GM23338 (cell line): ENCODE measurements at regions not wholly inside any gene's neighbourhood (a gene's known extent, or its start where the extent isn't known, plus 50 kb on each side); places are given as distances from the start of the nearest gene placed in this dataset.

Source experiments
- ATAC-seq: fragments of 200-7000 bp; cut with Tn5 transposase; 3 replicates; pipeline ENCODE4 v1.9.1; 2020
- DNase-seq: peaks from one replicate; pipeline ENCODE4 v3.0.0-alpha.2; 2015; ENCODE audit warnings: low spot score
- H2AFZ ChIP-seq: fragments of 200-600 bp; sonication (generic); 2 replicates; pipeline ENCODE4 v1.8.0; 2016; ENCODE audit warnings: antibody characterized with exemption, mild to moderate bottlenecking, moderate library complexity
- H3F3A ChIP-seq: fragments of 200-600 bp; sonication (generic); replicated peaks from 2 replicates; pipeline ENCODE4 v1.8.0; 2017; ENCODE audit warnings: antibody characterized with exemption, mixed run types, low read depth
- H3K27ac ChIP-seq: fragments of 200-600 bp; sonication (generic); 2 replicates; pipeline ENCODE4 v1.6.1; 2016; ENCODE audit warnings: low read depth
- H3K27me3 ChIP-seq: fragments of 200-600 bp; sonication (generic); 2 replicates; pipeline ENCODE4 v1.8.0; 2016; ENCODE audit warnings: mild to moderate bottlenecking, mixed run types, moderate library complexity; ENCODE audit not compliant: insufficient read depth
- H3K36me3 ChIP-seq: fragments of 200-600 bp; sonication (generic); 2 replicates; pipeline ENCODE4 v1.8.0; 2016; ENCODE audit warnings: mild to moderate bottlenecking; ENCODE audit not compliant: insufficient read depth
- H3K4me1 ChIP-seq: fragments of 200-600 bp; sonication (generic); 2 replicates; pipeline ENCODE4 v1.8.0; 2016; ENCODE audit warnings: mild to moderate bottlenecking, moderate library complexity; ENCODE audit not compliant: insufficient read depth
- H3K4me2 ChIP-seq: fragments of 200-600 bp; sonication (generic); 2 replicates; pipeline ENCODE4 v1.7.1; 2017; ENCODE audit warnings: mixed run types
- H3K4me3 ChIP-seq: fragments of 200-600 bp; sonication (generic); 2 replicates; pipeline ENCODE4 v1.6.1; 2016; ENCODE audit warnings: mixed run types
- H3K79me2 ChIP-seq: fragments of 200-600 bp; sonication (generic); replicated peaks from 2 replicates; pipeline ENCODE4 v1.8.0; 2017; ENCODE audit warnings: mild to moderate bottlenecking; ENCODE audit not compliant: insufficient read depth
- H3K9me2 ChIP-seq: fragments of 200-600 bp; sonication (generic); 2 replicates; pipeline ENCODE4 v1.8.0; 2017; ENCODE audit not compliant: insufficient read depth
- H4K20me1 ChIP-seq: fragments of 200-600 bp; sonication (generic); replicated peaks from 2 replicates; pipeline ENCODE4 v1.8.0; 2017; ENCODE audit warnings: mild to moderate bottlenecking; ENCODE audit not compliant: insufficient read depth
- H3K27ac Mint-ChIP-seq: 2 replicates; pipeline ENCODE4 v1.8.0; 2020; ENCODE audit warnings: inconsistent platforms, mild to moderate bottlenecking, moderate library complexity, mixed read lengths
- H3K27me3 Mint-ChIP-seq: 3 replicates; pipeline ENCODE4 v1.8.0; 2022; ENCODE audit warnings: low read depth, mild to moderate bottlenecking, moderate library complexity, mixed read lengths, inconsistent platforms; ENCODE audit not compliant: insufficient read depth, poor library complexity
- H3K36me3 Mint-ChIP-seq: 3 replicates; pipeline ENCODE4 v1.8.0; 2021; ENCODE audit warnings: low read depth, mild to moderate bottlenecking, inconsistent platforms, moderate library complexity, mixed read lengths
- H3K4me1 Mint-ChIP-seq: 3 replicates; pipeline ENCODE4 v1.8.0; 2020; ENCODE audit warnings: mild to moderate bottlenecking, inconsistent platforms, mixed read lengths
- H3K4me3 Mint-ChIP-seq: 3 replicates; pipeline ENCODE4 v1.8.0; 2021; ENCODE audit warnings: moderate library complexity, mild to moderate bottlenecking, inconsistent platforms, mixed read lengths
- H3K9me3 Mint-ChIP-seq: 3 replicates; pipeline ENCODE4 v1.8.0; 2020; ENCODE audit warnings: moderate library complexity, mild to moderate bottlenecking, inconsistent platforms, mixed read lengths
- CREB1 ChIP-seq: fragments of 250-450 bp; sonication (Bioruptor Pico); IDR thresholded peaks from 2 replicates; pipeline ENCODE4 v1.5.0; 2020; ENCODE audit warnings: low read depth, mild to moderate bottlenecking, moderate library complexity
- EZH2 ChIP-seq: fragments of 200-600 bp; sonication (generic); IDR thresholded peaks from one replicate; pipeline ENCODE4 v1.8.0; 2017; ENCODE audit warnings: antibody characterized with exemption, mild to moderate bottlenecking, low read depth; ENCODE audit not compliant: unreplicated experiment
- EZH2phosphoT487 ChIP-seq: fragments of 200-600 bp; sonication (generic); IDR thresholded peaks from one replicate; pipeline ENCODE4 v1.8.1; 2018; ENCODE audit warnings: antibody characterized with exemption; ENCODE audit not compliant: unreplicated experiment
- JUNB ChIP-seq: IDR thresholded peaks from one replicate; pipeline ENCODE4 v1.6.1; 2016; ENCODE audit warnings: antibody characterized with exemption; ENCODE audit not compliant: unreplicated experiment
- NANOG ChIP-seq: IDR thresholded peaks from 2 replicates; pipeline ENCODE4 v1.6.1; 2016; ENCODE audit warnings: antibody characterized with exemption, borderline replicate concordance
- POLR2AphosphoS5 ChIP-seq: IDR thresholded peaks from 2 replicates; pipeline ENCODE4 v1.6.1; 2016; ENCODE audit warnings: antibody characterized with exemption, low read depth
- TF ChIP-seq, protein P1 (sequence below): IDR thresholded peaks from 2 replicates; pipeline ENCODE4 v1.6.1; 2016; ENCODE audit warnings: antibody characterized with exemption
- TF ChIP-seq, protein P2 (sequence below): IDR thresholded peaks from one replicate; pipeline ENCODE4 v1.6.1; 2018; ENCODE audit warnings: antibody characterized with exemption; ENCODE audit not compliant: unreplicated experiment

DNA sequence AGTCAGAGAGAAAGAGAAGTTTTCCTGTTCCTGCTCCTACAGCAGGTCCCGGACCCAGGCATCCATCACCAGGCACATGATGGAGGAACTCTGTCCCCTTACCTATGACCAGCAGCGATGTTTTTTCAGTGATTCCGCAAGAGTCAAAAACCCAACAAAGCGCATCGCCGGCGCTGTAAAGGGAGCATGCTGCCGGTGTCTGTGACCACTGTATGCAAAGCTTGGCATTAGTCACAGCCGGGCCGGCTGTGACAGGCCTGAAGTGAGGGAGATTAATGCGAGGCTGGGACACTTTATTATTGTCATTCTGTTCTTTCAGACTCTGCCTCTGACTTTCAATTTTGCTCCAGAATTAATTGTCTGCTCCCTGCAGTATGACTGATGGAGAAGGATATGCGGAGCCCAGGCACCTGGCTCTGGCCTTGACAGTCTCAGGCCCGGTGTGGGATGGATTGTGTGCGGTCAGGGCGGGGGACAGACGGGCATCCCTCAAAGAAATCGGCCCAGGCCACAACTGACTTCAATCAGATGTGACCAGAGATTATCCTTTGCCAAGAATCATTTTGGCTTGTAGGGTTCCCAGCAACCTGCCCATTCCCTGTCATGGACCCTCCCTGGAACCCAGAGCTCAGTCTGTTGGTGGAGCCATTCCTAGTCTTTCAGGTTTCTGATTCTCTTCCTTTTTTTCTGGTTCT is 462.0 kb upstream of the ZNF507 start:
- no peaks in the 10 kb centered on the region for H3K79me2 ChIP-seq
- ATAC-seq (no peak), DNase-seq (no peak)
- H2AFZ ChIP-seq = no peak overlapping the region
- no peak overlapping the region for H3K27ac Mint-ChIP-seq
- no peaks in the 10 kb centered on the region for H3K27me3 ChIP-seq
- H3K4me2 ChIP-seq = no peak overlapping the region
- H3K9me2 ChIP-seq = 0 out of 2 replicates have a peak, but pooled peaks cover 8% of the 10 kb centered on the region
- H3K36me3 Mint-ChIP-seq = no peaks in the 10 kb centered on the region
- H3K27me3 Mint-ChIP-seq = peaks cover 2% of the 10 kb centered on the region
- no peak for TF ChIP-seq JUNB
- TF ChIP-seq, protein P1, sequence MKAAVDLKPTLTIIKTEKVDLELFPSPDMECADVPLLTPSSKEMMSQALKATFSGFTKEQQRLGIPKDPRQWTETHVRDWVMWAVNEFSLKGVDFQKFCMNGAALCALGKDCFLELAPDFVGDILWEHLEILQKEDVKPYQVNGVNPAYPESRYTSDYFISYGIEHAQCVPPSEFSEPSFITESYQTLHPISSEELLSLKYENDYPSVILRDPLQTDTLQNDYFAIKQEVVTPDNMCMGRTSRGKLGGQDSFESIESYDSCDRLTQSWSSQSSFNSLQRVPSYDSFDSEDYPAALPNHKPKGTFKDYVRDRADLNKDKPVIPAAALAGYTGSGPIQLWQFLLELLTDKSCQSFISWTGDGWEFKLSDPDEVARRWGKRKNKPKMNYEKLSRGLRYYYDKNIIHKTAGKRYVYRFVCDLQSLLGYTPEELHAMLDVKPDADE = no peak
- no peak for TF ChIP-seq POLR2AphosphoS5
- no peak for TF ChIP-seq NANOG
- TF ChIP-seq, protein P2, sequence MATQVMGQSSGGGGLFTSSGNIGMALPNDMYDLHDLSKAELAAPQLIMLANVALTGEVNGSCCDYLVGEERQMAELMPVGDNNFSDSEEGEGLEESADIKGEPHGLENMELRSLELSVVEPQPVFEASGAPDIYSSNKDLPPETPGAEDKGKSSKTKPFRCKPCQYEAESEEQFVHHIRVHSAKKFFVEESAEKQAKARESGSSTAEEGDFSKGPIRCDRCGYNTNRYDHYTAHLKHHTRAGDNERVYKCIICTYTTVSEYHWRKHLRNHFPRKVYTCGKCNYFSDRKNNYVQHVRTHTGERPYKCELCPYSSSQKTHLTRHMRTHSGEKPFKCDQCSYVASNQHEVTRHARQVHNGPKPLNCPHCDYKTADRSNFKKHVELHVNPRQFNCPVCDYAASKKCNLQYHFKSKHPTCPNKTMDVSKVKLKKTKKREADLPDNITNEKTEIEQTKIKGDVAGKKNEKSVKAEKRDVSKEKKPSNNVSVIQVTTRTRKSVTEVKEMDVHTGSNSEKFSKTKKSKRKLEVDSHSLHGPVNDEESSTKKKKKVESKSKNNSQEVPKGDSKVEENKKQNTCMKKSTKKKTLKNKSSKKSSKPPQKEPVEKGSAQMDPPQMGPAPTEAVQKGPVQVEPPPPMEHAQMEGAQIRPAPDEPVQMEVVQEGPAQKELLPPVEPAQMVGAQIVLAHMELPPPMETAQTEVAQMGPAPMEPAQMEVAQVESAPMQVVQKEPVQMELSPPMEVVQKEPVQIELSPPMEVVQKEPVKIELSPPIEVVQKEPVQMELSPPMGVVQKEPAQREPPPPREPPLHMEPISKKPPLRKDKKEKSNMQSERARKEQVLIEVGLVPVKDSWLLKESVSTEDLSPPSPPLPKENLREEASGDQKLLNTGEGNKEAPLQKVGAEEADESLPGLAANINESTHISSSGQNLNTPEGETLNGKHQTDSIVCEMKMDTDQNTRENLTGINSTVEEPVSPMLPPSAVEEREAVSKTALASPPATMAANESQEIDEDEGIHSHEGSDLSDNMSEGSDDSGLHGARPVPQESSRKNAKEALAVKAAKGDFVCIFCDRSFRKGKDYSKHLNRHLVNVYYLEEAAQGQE = no peak
- TF ChIP-seq CREB1 = no peak
- peaks cover 10% of the 10 kb centered on the region; the same call in 2 of the 3 replicates for H3K4me1 Mint-ChIP-seq
- no peaks in the 10 kb centered on the region for H4K20me1 ChIP-seq
- no peaks in the 10 kb centered on the region for H3K36me3 ChIP-seq
- no peak overlapping the region for H3K27ac ChIP-seq
- H3K4me3 Mint-ChIP-seq = no peak overlapping the region
- no peaks in the 10 kb centered on the region for H3K4me1 ChIP-seq
- H3K4me3 ChIP-seq = no peak overlapping the region
- no peaks in the 10 kb centered on the region for H3F3A ChIP-seq
- no peaks in the 10 kb centered on the region; the same call in 2 of the 3 replicates for H3K9me3 Mint-ChIP-seq

DNA sequence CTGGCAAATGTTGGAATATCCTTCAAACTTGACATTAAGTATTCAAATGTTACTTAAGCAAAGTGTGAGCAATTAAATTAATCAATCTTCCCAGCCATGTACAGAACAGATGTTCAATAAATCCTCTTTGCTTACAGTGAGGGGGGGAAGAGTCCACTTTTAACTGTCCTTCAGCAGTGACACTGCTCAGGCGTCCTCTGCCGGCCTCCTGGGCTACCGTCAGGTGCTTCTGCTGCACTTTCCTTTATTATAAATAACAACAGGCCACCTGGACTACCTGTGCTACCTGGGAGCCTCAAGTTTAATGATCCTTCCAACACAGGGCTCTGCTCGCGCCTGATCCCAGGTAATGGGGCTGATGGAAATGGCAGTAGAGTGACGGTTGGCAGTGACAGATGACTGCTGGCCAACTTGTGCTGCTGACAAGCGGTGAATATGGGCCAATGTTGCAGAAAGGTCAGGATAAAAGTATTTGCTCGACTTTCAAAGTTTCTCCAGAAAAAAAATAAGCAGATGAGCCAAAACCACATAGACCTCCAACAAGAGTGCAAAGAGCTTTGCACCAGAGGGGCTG is 460.0 kb upstream of the ZNF507 start:
- H3F3A ChIP-seq = no peaks in the 10 kb centered on the region
- no peak overlapping the region for H2AFZ ChIP-seq
- no peak overlapping the region for H3K4me3 ChIP-seq
- Mint-ChIP-seq H3K27ac (no peak overlapping the region), H3K4me3 (no peak overlapping the region), H3K4me1 (peaks cover 6% of the 10 kb centered on the region; the same call in 2 of the 3 replicates), H3K36me3 (no peaks in the 10 kb centered on the region), H3K9me3 (no peaks in the 10 kb centered on the region; the same call in 2 of the 3 replicates), H3K27me3 (peaks cover 4% of the 10 kb centered on the region)
- no peak overlapping the region for H3K27ac ChIP-seq
- no peak for ATAC-seq
- H4K20me1 ChIP-seq = no peaks in the 10 kb centered on the region
- no peaks in the 10 kb centered on the region for H3K79me2 ChIP-seq
- no peaks in the 10 kb centered on the region for H3K36me3 ChIP-seq
- DNase-seq = no peak
- H3K27me3 ChIP-seq = no peaks in the 10 kb centered on the region
- no peak overlapping the region for H3K4me2 ChIP-seq
- H3K4me1 ChIP-seq = no peaks in the 10 kb centered on the region
- H3K9me2 ChIP-seq = 0 out of 2 replicates have a peak, but pooled peaks cover 8% of the 10 kb centered on the region
- no peak for TF ChIP-seq EZH2phosphoT487
- TF ChIP-seq CREB1 = no peak
- TF ChIP-seq, protein P2 = no peak
- no peak for TF ChIP-seq EZH2
